ENCODE measurements at regions not wholly inside any gene's neighbourhood (a gene's known extent, or its start where the extent isn't known, plus 50 kb on each side); places are given as distances from the start of the nearest gene placed in this dataset.

DNA sequence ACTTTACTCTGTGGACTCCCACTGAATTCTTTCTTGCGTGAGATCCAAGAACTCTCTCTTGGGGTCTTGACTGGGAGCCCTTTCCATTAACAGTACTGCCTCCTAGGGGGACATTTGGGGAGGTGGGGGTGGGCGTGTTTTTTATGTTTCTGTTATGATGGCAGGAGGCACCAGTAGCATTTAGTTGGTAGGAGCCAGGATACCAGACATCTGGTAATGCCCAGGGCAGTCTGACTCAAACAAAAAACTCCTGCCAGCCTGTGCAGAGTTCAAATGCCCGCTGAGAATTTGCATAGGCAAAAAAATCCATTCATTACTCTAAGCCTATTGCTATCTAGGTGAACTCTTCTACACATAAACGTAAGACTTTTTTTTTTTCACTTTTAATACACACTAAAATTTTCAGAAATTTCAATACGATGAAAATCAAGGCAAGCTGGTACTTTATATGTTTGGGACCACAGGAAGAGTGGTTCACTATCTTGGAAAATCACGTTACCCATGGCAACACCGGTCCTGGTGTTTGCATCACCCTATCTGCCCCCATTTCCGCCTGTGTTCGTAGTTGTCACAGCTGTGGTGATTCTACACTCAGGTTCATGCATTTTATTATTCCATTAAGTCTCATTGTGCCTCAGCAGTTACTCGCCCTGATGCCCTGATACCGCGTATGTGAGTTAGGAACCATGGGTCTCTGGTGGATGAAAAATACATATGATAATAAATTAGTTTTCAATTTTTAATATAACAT is 121.1 kb upstream of the XYLT1 start:
- no peaks in the 10 kb centered on the region; the same call in 1 of the 2 replicates for H3K4me1 ChIP-seq
- H3K9me3 ChIP-seq = no peaks in the 10 kb centered on the region
- DNase-seq = peak; percentile 45
- H3K4me3 ChIP-seq (ENCODE audit: low read depth, low read length) = peak overlapping the region; percentile 1; the same call in 1 of the 2 replicates
- H3K27me3 ChIP-seq = no peaks in the 10 kb centered on the region
- TF ChIP-seq, protein P1, sequence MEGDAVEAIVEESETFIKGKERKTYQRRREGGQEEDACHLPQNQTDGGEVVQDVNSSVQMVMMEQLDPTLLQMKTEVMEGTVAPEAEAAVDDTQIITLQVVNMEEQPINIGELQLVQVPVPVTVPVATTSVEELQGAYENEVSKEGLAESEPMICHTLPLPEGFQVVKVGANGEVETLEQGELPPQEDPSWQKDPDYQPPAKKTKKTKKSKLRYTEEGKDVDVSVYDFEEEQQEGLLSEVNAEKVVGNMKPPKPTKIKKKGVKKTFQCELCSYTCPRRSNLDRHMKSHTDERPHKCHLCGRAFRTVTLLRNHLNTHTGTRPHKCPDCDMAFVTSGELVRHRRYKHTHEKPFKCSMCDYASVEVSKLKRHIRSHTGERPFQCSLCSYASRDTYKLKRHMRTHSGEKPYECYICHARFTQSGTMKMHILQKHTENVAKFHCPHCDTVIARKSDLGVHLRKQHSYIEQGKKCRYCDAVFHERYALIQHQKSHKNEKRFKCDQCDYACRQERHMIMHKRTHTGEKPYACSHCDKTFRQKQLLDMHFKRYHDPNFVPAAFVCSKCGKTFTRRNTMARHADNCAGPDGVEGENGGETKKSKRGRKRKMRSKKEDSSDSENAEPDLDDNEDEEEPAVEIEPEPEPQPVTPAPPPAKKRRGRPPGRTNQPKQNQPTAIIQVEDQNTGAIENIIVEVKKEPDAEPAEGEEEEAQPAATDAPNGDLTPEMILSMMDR (IDR thresholded peaks at IDR 0.05; ENCODE audit: low read depth, low read length) = peak; percentile 4; the same call in 1 of the 2 replicates
- H3K36me3 ChIP-seq = no peaks in the 10 kb centered on the region

- H3K4me3 ChIP-seq (ENCODE audit: low read depth, low read length) = no peak overlapping the region
Observed at GRCh38 chr16:17590711-17591654, 120.2 kb upstream of the XYLT1 start.

DNA sequence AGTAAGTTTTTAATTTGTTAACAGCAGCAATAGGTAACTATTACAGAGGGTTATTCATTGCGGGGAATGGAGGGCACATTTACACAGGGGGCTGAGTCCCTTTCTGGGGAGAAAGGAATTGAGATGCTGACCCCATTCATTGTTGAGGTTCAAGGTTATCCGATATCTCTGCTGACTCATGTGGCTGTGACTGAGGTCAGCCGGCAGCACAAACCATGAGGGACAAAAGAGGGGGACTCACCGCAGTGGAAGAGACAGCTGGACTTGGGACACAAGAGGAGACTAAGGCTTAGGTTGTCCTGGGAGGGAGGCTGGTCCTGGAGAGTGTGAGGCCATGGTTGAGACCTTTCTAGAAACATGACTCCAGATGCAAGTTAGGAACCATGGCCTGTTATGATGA is 119.1 kb upstream of the XYLT1 start:
- no peaks in the 10 kb centered on the region; the same call in 1 of the 2 replicates for H3K4me1 ChIP-seq
- H3K27me3 ChIP-seq = no peaks in the 10 kb centered on the region
- no peaks in the 10 kb centered on the region for H3K36me3 ChIP-seq
- H3K4me3 ChIP-seq (ENCODE audit: low read depth, low read length) = no peak overlapping the region
- H3K9me3 ChIP-seq = no peaks in the 10 kb centered on the region
- no peak for DNase-seq
- TF ChIP-seq, protein P1 (IDR thresholded peaks at IDR 0.05; ENCODE audit: low read depth, low read length) = no peak

More at GRCh38 chr16:17590711-17591654, 120.2 kb upstream of the XYLT1 start:
- Histone ChIP-seq H3K4me1 (no peaks in the 10 kb centered on the region; the same call in 1 of the 2 replicates), H3K36me3 (no peaks in the 10 kb centered on the region), H3K9me3 (no peaks in the 10 kb centered on the region), H3K27me3 (no peaks in the 10 kb centered on the region)
- no peak for DNase-seq
- TF ChIP-seq, protein P1 (IDR thresholded peaks at IDR 0.05; ENCODE audit: low read depth, low read length) = no peak

DNA sequence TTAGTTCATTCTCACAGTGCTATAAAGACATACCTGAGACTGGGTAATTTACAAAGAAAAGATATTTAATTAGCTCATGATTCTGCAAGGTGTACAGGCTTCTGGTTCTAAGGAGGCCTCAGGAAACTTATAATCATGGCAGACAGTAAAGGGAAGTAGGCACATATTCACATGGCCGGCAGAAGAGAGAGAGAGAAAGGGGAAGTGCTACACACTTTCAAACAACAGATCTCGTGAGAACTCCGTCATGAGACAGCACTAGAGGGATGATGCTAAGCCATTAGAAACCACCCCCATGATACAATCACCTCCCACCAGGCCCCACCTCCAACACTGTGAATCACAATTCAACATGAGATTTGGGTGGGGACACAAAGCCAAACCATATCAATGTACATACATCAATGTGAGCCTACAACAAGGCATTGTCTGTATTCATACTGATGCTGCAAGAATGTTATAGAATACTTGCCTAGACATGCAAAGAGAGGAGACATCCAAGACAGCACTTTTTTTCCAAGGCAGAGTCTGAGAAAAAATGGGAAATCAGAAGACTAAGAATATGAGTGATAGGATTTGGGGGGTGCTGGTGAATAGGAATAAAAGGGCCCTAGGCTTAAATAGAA is 114.8 kb upstream of the XYLT1 start:
- Histone ChIP-seq H3K27me3 (no peaks in the 10 kb centered on the region), H3K4me1 (no peaks in the 10 kb centered on the region), H3K4me3 (ENCODE audit: low read depth, low read length) (no peak overlapping the region), H3K36me3 (no peaks in the 10 kb centered on the region), H3K9me3 (no peaks in the 10 kb centered on the region)
- no peak for DNase-seq
- TF ChIP-seq, protein P1 (IDR thresholded peaks at IDR 0.05; ENCODE audit: low read depth, low read length) = no peak

DNA sequence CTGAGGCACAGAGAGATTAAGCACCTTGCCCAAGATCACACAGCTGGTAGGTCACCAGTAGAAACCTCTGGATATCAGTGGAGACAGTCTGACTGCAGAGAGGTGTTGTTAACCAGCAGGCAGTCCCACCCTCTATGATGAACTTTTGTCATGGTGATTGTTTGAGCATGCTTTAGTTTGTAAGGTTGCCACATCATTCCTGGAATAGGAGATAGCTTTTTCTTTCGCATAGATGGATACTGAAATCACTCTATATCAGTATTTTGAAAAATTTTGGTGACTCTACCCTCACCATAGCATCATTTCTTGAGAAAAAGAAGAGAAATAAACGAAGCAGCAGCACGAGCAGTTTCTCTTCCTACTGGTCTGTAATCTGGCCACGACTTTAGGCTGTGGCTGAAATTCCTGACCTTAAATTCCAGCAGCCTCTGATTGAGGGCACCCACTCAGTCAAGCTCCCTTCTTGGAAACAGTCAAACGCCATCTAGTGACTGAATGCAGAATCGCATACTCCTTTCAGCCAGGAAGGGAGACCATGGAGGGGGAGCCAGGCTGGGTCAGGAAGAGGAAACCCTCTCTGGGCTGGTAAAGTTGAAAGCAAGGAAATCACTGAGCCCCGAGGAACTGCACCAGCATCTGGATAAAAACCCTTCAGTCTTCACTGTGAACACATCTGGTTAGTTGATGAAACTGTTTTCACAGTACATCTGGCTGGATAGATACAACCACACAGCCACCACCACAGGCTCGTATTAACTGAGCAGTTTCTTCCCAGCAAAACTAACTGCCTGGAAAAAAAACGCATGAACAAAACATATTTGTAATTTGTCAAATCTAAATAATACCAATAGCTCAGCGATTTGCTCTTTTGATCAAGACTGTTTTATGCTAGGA is 108.5 kb upstream of the XYLT1 start:
- H3K4me3 ChIP-seq (ENCODE audit: low read depth, low read length) = no peak overlapping the region
- H3K36me3 ChIP-seq = no peaks in the 10 kb centered on the region
- no peaks in the 10 kb centered on the region for H3K4me1 ChIP-seq
- H3K27me3 ChIP-seq = no peaks in the 10 kb centered on the region
- peak; percentile 65 for DNase-seq
- no peaks in the 10 kb centered on the region for H3K9me3 ChIP-seq
- TF ChIP-seq, protein P1 (IDR thresholded peaks at IDR 0.05; ENCODE audit: low read depth, low read length) = peak; percentile 92
